ENCODE measurements at regions not wholly inside any gene's neighbourhood (a gene's known extent, or its start where the extent isn't known, plus 50 kb on each side); places are given as distances from the start of the nearest gene placed in this dataset.

GRCh38 chr13:22111152-22111783, 440.4 kb downstream of the FGF9 start:
- TF ChIP-seq CTCF (IDR thresholded peaks at IDR 0.05) (no peak), POLR2AphosphoS5 (IDR thresholded peaks at IDR 0.05; ENCODE audit: low read depth, low read length) (no peak)
